Right forelimb (tissue), 1 donor: ENCODE measurements at regions not wholly inside any gene's neighbourhood (a gene's known extent, or its start where the extent isn't known, plus 50 kb on each side); places are given as distances from the start of the nearest gene placed in this dataset.

ENCODE experiments used
- DNase-seq: peaks from one replicate; pipeline ENCODE4 v3.0.0-alpha.2; 2018

DNA sequence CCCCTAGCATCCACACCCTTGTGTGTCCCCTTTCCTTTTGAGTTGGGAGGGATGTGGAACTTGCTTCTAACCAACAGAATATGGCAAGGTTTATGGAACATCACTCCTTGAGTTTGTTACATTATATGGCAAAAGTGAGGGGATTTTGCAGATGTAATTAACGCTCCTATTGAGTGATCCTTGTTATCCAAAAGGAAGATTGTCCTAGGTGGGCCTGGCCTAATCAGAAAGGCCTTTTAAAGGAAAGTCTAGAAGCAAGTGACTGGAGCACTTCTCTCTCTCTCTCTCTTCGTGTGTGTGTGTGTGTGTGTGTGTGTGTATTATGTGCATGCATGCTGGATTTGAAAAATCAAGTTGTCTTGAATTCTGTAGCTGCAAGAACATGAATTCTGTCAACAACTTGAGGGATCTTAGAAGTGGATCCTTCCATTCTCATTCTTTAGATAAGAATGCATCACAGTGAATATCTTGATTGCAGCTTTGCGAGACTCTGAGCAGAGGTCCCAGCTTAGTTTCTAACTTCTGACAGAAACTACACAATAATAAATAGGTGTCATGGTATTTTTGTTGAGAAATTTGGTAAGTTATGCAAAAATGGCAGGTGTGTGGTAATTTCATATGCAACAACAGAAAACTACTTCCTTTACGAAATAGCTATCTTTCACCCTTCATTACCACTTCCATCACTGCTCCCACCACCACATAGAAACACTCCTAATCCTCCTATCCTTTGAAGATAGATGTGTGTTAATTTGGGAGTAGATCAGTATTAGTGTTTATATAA is 360.9 kb upstream of the CBLB start:
- DNase-seq, result no peak

DNA sequence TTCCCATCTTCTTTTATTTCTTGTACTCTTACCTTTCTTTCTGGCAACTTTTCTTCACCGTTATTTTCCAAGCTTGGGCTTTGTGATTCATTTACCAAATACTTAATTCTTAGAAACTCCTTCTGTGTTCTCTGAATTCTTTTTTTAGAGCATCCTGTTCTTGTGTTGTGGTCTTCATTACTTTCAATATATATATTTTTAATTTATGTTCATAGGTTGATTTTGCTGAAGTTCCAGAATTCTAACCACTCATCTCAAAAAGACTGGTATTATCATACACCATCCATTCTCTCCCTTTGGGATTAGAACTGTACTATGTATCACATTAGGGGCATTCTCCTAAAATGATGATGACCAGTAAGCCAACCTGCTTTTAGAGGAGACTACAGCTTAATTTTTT is 362.3 kb upstream of the CBLB start:
- no peak for DNase-seq

DNA sequence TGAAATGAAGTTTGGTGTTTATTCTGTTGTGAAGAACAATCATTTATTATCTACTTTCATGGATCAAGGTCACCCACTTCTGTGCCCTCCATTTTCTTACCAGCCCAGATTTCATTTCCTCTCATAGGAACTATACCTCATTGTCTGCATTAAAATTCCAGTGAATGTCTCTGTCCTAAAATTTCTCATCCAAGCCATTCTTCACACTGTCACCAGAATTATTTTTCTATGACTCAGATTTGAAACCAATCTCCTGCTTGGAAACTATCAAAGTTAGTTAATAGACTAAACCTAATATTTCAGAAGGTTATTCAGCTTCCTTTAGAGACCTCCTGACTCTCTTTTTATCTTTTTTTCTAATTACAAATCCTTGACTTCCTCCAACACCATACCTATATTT is 364.1 kb upstream of the CBLB start:
- DNase-seq, result no peak

DNA sequence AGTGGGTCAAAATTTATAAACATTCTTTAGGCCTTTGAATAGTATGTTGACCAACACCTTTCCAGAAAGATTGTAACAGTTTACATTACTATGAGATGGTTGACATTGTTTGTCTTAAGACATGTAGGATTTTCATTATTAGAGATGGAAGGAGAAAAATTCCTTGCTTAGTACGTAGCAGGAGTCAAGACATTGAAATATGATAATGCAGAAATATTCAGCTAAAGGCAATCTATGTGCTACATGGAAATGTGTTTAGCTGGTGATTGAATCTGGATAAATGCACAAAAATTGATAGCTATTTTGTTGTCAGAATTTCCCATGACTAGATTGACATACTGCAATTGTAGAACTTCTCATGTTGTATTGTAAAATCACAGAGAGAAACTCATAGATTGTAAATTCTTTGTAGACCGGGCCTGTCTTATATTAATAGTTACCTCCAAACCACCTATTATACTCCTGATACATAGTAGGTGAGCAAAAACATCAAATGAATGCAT is 370.4 kb upstream of the CBLB start:
- DNase-seq, result no peak

DNA sequence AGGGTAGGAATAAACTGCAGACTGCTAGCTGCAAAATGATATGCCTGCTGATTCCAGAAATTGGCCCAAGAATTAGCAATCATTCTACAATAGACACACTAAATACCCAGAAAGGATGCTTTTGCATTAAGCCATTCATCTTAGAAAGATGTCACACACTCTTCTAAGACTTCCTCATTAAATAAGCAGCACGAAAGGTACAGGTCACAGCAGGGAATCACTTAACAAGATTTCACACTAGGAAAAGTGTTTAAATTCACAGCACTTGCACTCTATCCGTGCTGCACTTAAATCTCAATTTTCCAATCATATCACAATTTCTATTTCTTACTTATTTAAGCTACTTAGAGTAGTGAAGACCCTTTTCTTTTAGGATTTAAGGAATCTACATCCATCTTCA is 372.8 kb upstream of the CBLB start:
- no peak for DNase-seq

DNA sequence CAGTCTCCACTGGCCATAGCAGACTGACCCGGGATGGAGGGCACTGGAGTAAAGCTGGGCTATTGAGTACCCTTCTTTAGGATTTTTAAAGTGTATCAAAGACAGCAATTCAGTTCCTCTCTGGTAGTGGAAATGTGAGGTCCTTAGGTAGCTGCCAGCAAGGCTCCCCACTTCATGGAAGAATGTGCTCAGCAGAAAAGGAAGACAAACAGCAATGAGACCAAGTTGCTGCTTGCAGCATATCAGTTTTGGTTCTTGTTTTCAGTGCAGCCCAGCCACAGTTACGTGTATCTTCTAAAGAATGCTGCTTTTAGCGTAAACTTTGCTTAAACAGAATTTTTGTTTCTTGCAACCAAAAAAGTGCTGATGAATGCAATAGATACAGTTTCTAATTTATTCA is 374.0 kb upstream of the CBLB start:
- DNase-seq, result no peak

DNA sequence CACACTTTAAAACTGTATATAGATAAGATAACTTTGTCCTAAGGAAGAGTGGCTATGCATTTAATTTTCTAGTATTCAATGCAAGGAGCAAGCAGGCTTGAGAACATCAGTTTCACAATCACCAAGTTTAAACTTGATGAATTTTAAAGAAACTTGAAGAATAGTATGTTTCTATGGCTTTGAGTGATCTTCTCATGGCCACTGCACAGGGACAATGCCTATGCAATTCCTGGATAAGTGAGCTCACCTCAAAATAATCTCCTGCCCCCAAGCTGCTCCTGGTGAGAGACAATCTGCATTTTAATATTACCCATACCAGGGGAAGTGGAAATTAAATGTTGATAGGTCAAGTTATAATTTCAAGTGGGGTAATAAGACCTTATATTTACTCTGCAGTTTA is 376.6 kb upstream of the CBLB start:
- DNase-seq, result no peak

DNA sequence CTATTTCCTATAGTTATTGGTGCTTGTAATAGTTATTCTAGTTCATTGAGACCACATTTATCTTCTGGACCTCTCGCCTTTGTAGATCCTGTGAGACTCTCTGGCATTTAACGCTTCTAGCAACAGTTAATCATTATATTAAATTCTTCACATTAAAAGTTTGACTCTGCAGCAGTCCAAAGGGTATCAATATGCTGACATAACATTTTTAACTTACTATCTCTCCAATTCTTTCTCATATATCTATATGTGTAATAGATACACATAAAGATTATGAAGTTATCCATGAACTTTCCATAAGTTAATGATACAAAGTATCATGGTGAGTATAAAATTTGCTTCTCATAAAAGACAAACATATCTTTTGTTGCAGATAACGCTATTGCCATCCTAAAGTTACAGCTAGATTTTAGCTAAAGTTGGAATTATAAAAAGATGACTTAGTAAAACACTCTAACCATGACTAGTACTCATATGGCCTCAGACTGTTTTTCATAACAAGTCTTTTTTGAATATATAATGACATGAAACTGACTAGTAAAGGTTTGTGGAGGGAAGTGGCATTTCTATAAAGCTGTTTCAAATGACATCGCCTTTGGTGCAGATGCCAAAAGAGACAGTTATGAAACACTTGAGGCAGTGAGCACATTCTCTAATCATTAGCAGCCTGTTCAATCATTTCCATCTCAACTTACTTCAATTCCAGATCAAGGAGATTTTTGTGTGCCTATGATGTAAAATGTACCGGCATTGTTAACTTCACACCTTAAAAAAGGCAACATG is 379.3 kb upstream of the CBLB start:
- DNase-seq, result no peak

DNA sequence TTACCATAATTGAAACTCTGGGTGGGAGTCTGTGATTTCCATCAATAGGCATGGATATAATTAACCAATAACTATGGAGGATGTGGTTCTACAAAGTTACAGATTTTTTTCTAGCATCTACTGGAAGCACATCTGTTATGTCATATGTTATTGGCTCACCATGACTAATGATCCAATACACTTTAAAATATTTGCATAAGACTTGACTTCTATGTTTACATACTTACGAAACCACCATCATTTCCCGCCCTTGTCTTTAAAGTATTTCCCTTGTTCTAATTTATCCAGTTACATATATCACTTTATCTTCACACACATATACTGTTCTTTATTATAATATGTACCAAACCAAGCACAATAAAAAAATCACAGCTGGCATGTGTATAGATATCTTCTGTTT is 380.3 kb upstream of the CBLB start:
- DNase-seq, result no peak

- DNase-seq, result no peak
Observed at GRCh38 chr3:106249981-106250380, 381.2 kb upstream of the CBLB start.

DNA sequence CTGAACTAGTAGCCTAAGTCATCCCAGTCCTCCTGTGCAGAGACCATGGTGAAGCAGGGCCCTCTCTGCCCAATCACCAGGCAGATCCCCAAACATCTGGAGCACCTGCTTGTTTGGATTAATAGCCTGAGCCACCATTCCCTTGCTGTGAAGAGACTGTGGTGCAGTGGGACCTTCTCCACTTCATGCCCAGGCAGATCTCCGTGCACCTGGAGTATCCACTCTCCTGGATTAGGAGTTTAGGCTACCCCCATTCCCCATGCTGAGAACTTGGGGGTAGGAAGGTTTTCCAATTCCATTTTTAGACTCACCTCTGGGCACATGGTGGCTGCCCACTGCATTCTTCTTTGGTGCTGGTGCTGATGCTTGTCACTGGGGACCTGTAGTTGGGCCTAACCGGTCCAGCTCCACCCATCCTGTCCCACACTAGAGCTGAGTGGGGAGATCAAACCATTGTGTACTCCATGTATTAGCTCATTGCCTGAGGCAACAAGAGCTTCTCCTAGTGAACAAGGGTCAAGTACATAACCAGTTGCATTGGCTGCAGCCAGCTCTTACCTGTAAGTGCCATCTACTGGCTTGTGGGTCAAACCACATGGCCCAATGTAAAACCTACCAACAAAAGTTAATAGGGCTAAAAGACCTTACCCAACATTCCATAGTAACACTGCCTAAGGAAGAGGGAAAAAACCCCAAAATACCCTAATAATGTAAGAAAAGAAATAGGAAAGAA is 382.5 kb upstream of the CBLB start:
- no peak for DNase-seq

- DNase-seq, result no peak
Observed at GRCh38 chr3:106255870-106256248, 387.0 kb upstream of the CBLB start.

DNA sequence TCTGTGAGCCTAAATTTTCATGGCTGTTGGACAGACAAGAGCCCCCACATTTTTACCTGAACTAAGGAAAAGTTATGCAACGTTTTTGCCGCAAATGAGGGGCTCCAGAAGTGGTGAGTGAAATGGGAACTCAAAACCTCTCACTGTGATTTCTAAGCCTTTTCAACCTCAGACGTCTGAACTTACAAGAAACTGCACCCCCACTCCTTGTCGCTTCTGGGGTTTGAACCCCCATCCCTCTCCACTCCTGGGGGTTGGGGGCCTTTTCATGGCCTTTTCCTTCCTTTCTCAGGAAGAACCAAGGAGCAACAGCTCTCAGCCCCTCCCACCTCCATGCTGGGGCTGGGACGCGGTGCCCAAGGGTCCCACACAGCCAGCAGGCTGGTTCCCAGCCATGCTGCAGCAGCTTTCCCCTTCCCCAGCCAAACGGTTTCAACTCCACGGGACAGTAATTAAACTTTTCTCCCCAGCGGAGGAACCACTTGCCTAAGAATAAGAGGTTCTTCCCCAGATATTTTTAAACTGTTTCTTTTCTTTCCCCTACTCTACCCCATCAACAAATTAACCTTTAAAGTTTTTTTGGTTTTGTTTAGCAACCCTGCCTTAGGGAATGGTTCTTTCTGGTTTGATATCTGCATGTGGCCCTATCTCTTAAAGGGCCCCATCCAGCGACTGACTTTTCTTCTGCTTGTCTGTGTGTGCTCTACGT is 387.6 kb upstream of the CBLB start:
- no peak for DNase-seq

- DNase-seq, result no peak
Observed at GRCh38 chr3:106257172-106257571, 388.4 kb upstream of the CBLB start.

DNA sequence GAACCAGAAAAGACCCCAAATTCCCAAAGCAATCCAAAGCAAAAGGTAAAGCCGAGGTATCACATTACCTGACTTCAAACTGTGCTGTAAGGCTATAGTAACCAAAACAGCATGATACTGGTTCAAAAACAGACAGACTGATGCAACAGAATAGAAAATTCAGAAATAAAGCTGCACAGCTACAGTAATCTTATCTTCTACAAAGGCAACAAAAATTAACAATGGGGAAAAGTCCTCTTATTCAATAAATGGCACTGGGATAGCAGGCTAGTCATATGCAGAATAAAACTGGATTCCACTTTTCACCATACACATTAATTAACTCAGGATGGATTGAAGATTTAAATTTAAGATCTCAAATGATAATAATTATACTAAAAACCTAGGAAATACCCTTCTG is 392.6 kb upstream of the CBLB start:
- DNase-seq, result no peak

- no peak for DNase-seq
Observed at GRCh38 chr3:106261915-106262683, 393.3 kb upstream of the CBLB start.

GRCh38 chr3:106263011-106263410 is 394.2 kb upstream of the CBLB start:
- DNase-seq, result no peak

DNA sequence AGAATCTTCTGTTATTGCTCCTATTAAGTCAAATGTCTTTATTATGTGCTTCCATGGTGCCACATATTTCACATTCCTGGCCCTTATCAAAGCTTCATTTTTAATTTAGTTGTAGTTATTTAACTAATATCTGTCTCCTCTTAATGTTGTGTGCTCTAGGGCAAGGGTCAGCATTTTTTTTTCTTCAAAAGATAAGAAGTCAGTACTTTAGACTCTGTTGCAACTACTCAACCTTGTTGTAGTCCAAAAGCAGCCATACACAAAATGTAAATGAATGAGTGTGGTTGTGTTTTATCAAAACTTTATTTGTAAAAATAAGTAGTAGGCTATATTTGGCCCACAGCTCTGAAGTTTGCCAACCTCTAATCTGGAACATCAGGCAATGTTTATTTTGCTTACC is 394.7 kb upstream of the CBLB start:
- DNase-seq, result no peak

GRCh38 chr3:106265704-106266103 is 396.9 kb upstream of the CBLB start:
- DNase-seq, result no peak

DNA sequence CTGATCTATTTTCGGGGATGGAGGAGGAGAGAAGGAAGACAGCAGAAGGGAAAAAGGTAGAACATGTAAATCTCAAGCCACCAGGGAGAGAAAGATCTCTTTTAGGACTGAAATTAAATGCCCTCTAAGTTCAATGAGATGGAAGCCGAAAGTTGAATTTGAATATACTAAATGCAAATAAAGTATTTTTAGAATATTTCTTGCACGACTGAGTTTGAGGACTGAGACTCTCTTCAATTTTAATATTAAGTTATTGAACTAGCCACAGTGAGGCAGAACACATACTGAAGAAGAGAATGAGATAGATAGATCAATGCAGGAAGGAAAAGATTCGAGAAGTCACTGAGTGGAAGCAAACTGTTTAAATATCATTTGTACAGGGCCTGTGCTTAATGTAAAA is 399.9 kb upstream of the CBLB start:
- DNase-seq, result no peak

- no peak for DNase-seq
Observed at GRCh38 chr3:106272302-106272701, 403.5 kb upstream of the CBLB start.

- no peak for DNase-seq
Observed at GRCh38 chr3:106275592-106275991, 406.8 kb upstream of the CBLB start.
